GM18870 (cell line): ENCODE measurements at regions not wholly inside any gene's neighbourhood (a gene's known extent, or its start where the extent isn't known, plus 50 kb on each side); places are given as distances from the start of the nearest gene placed in this dataset.
"Not testable (repeated sequence)": the region's sequence is repeated elsewhere in the genome, so short reads cannot be mapped to it uniquely, and the experiment has no call there.

Experiments used
- ATAC-seq: cut with Tn5 transposase; IDR thresholded peaks from one replicate; pipeline ENCODE4 v1.9.1; 2021; ENCODE audit warnings: moderate library complexity; ENCODE audit not compliant: unreplicated experiment

DNA sequence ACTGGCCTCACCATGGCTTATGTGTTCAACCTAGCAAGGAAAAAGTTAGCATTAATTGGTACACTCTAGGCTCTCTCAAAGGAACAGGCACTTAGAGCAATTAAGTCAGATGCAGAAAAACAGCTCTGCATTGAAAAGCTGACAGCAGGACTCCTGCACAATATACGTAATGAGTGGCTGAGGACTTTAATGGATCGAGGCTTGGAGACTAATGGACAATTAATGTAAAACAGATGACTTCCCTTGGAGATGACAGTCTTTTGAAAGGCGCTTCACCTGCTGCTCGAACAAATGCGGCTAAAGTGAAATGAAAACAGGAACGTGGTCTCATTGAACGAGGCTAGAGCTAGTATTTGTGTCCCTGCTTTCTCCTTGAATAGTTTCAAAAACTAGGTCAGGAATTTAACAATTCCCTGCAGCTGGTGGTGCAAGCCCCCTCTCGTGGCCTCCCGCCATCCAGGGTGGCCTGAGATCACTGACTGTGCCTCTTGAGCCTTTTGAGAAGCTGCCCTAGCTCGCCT, 137.1 kb downstream of the ELOVL4 start:
- ATAC-seq = no peak

- no peak for ATAC-seq
Observed at GRCh38 chr6:79808921-79809320, 138.4 kb downstream of the ELOVL4 start.

DNA sequence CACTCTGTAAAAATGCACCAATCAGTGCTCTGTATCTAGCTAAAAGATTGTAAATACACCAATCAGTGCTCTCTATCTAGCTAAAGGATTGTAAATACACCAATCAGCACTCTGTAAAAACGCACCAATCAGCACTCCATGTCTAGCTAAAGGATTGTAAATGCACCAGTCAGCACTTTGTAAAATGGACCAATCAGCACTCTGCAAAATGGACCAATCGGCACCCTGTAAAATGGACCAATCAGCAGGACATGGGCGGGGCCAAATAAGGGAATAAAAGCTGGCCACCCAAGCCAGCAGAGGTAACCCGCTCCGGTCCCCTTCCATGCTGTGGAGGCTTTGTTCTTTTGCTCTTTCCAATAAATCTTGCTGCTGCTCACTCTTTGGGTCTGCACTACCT, 140.7 kb downstream of the ELOVL4 start:
- ATAC-seq = not testable (repeated sequence)

GRCh38 chr6:79804732-79805131, 142.6 kb downstream of the ELOVL4 start:
- no peak for ATAC-seq

GRCh38 chr6:79803917-79804316, 143.4 kb downstream of the ELOVL4 start:
- no peak for ATAC-seq

DNA sequence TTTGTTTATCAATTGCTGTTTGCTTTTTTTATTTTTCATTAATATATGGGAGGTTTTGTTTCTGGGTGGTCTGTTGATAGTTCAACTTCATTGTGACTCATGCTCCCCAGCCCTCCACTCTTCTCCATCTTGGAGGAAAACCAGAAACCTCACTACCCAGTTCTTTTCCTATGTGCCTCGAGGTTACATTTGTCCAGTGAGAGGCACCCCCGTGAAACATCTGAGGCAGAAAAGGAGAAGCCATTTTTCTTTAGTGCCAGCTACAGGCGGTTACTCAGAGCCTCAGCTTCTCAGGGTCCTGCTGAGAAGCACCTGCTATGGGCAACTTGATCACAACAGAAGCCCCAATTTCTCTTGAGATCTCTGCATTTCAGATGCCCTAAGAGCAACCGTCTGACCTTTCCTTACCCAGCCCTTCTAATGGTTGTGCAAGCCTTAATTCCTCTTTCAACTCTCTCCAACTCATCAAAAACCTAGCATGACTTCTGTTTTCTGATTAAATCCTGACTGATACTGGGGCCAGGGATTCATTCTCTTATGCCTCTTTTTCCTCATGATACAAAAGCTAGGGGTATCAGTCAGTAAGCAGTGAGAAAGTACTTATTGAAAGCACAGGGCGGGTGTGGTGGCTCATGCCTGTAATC, 144.6 kb downstream of the ELOVL4 start:
- no peak for ATAC-seq

GRCh38 chr6:79801362-79801761, 146.0 kb downstream of the ELOVL4 start:
- ATAC-seq = no peak

- no peak for ATAC-seq
Observed at GRCh38 chr6:79798841-79799240, 148.5 kb downstream of the ELOVL4 start.

- no peak for ATAC-seq
Observed at GRCh38 chr6:79797912-79798311, 149.4 kb downstream of the ELOVL4 start.

- ATAC-seq = no peak
Observed at GRCh38 chr6:79797163-79797764, 150.1 kb downstream of the ELOVL4 start.

GRCh38 chr6:79796197-79796596, 151.2 kb downstream of the ELOVL4 start:
- no peak for ATAC-seq

- no peak for ATAC-seq
Observed at GRCh38 chr6:79789896-79790295, 157.5 kb downstream of the ELOVL4 start.

DNA sequence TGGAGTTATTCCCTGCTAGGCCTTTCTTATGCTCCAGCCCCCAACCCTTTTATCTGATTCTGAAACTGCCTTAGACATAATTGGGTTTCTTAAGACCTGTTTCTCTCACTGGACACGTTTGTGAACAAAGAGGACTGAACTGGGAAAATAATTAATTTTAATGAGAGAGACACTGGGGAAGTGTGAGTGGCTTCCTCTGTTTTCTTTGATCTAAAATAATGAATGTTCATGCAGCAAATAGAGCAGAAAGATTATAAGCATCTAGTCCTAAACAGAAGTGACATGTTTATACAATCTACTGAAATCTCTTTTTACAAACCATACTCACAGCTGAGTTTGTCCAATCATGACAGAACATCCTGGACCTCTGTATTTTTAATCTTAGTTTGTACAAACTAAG, 157.6 kb downstream of the SH3BGRL2 start:
- no peak for ATAC-seq

GRCh38 chr6:79787626-79788025, 156.5 kb downstream of the SH3BGRL2 start:
- ATAC-seq = no peak

- ATAC-seq = no peak
Observed at GRCh38 chr6:79784395-79784753, 153.2 kb downstream of the SH3BGRL2 start.

DNA sequence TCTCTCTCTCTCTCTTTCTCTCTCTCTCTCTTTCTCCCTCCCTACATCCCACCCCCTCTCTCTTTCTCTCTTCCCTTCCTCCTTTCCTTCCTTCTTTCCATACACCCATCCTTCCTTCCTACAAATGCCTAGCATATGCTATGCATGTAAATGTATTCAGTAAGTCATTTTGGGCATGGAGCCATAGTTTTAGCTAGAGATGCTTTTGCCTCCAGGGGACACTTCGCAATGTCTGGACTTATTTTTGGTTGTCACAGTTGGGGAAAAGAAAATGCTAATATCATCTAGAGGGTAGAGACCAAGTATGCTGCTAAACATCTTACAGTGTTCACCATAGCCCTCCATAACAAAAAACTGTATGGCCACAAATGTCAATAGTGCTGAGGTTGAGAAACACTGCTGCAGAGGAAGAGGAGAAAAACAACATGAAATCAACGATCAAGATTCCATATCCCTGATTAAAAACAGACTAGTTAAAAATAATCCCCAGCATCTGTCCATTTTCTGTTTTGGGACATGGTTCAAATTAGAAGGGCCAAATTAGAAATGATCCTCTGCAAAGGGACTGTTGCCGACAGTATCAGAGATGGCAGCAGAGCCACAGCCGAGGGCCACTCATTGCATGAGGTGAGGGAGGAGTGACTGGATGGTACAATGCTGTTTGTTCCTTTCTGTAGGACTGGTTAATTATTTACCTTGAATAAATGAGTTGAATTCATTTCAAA, 152.7 kb downstream of the SH3BGRL2 start:
- no peak for ATAC-seq

DNA sequence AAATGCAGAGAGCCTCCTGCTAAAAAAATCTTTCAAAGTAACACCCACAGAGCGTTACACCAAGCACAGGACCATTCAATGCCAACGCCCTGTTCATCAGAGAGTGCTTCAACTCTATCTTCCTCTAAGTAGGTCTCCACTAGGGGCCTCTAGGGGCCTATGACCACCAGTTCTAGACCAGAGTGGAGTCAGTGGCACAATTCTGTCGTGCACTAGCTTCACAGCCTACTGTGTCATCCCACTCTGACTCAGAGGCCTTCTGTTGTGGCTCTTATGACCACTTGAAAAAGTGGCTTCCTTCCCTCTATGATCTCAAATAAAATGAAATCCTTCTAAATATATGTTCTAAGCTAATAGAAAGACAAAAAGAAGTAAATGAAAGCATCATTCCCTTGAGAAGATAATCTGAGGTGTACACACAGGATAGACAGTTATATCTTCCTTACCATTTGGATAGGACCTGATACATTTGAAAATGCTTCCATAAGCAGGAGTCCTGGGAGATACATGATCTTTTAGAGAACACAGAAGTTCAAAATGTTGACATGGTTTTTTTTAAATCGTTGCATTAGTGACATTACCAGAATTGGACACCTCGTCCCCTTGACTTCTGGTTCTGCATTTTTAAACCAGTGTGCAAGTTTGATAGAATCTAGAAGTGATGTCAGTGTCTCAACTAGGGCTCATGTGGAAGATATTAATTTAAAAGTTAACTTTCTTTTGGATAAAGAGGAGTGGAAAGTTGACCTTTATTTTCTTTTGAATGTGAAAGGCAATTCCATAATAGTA, 151.9 kb downstream of the SH3BGRL2 start:
- no peak for ATAC-seq

DNA sequence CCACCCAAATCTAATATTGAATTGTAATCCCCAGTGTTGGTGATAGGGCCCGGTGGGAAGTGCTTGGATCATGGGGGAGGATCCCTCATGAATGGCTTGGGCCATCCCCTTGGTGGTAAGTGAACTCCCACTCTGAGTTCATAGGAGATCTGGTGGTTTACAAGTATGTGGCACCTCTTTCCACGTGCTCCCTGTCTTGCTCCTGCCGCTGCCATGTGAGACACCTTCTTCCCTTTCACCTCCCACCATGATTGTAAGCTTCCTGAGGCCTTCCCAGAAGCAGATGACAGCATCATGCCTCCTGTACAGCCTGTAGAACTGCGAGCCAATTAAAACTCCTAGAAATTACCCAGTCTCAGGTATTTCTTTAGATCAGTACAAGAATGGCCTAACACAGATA, 150.8 kb downstream of the SH3BGRL2 start:
- ATAC-seq = no peak

DNA sequence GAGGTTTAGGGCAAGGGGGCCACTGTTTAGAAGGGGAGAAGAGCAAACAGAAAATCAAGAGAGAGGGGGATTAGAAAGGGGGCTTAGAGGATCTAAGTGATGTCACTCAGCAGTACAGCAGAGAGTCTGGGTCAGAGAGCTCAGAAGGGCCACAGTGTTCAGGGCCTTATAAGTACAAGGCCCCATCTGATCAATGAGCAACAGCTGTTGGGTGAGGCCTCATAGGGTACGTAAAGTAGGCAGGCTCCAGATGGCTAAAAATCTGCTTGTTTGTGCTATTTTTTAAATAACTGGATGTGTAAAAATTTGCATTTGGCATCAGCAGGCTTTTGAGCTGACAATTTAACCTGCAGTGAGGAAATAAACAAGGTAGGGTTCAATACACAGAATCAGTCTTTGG, 149.8 kb downstream of the SH3BGRL2 start:
- ATAC-seq = no peak

GRCh38 chr6:79778816-79779215, 147.7 kb downstream of the SH3BGRL2 start:
- ATAC-seq = no peak
